ENCODE measurements at regions not wholly inside any gene's neighbourhood (a gene's known extent, or its start where the extent isn't known, plus 50 kb on each side); places are given as distances from the start of the nearest gene placed in this dataset.

DNA sequence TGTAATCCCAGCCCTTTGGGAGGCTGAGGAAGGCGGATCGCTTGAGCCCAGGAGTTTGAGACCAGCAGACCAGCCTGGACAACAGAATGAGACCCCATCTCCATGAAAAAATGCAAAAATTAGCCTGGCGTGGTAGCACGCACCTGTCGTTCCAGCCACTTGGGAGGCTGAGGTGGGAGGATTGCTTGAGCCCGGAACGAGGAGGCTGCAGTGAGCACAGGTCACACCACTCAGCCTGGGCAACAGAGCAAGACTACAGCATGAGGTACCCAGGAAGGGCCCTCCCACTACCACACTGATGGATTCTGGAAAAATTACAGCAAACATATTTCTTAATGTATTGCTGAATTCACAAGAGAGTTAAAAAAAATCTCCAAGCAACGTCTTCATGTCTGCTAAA lies 56.3 kb upstream of the HPCAL1 start:
- TF ChIP-seq, protein P1, sequence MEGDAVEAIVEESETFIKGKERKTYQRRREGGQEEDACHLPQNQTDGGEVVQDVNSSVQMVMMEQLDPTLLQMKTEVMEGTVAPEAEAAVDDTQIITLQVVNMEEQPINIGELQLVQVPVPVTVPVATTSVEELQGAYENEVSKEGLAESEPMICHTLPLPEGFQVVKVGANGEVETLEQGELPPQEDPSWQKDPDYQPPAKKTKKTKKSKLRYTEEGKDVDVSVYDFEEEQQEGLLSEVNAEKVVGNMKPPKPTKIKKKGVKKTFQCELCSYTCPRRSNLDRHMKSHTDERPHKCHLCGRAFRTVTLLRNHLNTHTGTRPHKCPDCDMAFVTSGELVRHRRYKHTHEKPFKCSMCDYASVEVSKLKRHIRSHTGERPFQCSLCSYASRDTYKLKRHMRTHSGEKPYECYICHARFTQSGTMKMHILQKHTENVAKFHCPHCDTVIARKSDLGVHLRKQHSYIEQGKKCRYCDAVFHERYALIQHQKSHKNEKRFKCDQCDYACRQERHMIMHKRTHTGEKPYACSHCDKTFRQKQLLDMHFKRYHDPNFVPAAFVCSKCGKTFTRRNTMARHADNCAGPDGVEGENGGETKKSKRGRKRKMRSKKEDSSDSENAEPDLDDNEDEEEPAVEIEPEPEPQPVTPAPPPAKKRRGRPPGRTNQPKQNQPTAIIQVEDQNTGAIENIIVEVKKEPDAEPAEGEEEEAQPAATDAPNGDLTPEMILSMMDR (IDR thresholded peaks at IDR 0.05; ENCODE audit: low read depth, low read length), result no peak
- no peak for TF ChIP-seq EZH2phosphoT487 (IDR thresholded peaks at IDR 0.05; ENCODE audit: low read depth)

Measured in OCI-LY3 (cell line).